DMS53 (cell line): ENCODE measurements at regions not wholly inside any gene's neighbourhood (a gene's known extent, or its start where the extent isn't known, plus 50 kb on each side); places are given as distances from the start of the nearest gene placed in this dataset.
"Not testable (repeated sequence)": the region's sequence is repeated elsewhere in the genome, so short reads cannot be mapped to it uniquely, and the experiment has no call there.

Source experiments
- DNase-seq: peaks from one replicate; lab custom pipeline; 2025; lab: John Stamatoyannopoulos, UW

DNA sequence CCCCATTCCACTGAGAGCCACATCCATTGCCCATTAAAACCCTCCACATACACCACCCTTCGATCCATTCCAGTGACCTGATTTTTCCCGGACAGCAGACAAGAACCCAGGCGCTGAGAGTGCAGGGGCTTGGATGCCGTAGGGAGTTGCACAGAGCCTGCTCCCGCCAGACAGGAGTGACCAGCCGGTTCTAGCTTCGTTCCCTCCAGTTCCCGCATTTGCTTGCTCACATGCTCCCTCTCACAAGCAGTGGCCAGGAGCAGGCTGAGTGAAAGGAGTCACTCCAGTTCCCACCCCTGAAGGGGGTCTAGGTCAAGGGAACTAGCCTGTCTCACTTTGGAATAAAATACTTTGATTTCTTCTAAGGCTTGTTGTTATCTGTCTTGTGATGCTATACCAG lies 119.5 kb downstream of the SKIDA1 start:
- no peak for DNase-seq

DNA sequence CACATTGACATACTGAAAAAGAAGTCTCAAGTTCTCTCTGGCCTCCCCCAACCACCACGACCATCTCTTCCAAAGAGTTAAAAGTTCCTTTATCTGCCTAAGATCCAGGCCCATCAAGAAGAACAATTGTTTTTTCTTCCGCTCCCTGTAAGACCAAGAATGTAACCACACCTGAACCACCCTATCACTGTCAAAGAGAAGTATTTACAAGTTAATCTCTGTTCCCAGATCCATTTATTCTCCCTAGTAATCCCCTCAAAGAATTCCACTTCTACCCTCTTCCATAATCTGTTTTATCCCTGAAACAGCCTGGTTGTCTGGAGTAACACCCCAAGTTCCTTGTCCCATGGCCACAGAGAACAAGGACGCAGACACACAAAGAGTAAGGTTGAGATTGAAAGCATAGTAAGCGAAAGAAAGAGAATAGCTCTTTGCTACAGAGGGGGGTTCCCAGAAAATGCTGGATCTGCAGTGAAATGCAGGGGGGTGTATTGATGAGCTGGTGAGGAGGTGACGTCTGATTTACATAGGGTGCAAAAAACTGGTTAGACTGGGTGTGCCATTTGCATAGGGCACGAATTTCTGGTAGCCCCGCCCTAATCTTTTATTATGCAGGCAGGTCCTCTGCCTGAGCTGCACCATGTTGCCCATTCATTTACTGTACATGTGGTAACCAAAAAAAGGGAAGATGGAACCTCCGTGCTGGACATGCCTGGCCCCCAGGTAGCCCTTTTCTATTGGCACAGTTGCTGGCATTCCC lies 122.0 kb downstream of the SKIDA1 start:
- no peak for DNase-seq

DNA sequence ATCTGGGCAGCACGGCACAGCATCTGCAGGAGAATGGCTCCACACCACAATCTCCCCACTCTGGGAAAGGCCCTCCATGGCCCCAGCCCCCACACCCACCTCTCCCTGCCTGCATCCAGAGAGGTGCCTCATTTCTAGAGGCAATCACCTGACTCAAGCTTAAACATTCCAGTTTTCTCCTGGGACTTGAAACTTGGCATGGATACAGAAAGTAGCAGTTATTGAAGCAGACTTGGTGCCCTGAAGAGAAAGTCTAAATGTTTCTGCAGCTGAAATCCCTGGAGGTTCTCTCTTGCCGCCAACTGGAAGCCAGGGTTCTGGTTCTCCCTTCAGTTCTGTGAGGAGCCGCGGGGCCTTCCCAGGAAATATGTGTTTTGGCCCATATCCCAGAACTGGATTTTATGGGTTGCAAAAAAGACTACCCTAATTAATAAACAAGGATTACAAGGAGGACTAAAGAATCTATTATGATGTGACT lies 122.8 kb downstream of the SKIDA1 start:
- DNase-seq, result no peak

DNA sequence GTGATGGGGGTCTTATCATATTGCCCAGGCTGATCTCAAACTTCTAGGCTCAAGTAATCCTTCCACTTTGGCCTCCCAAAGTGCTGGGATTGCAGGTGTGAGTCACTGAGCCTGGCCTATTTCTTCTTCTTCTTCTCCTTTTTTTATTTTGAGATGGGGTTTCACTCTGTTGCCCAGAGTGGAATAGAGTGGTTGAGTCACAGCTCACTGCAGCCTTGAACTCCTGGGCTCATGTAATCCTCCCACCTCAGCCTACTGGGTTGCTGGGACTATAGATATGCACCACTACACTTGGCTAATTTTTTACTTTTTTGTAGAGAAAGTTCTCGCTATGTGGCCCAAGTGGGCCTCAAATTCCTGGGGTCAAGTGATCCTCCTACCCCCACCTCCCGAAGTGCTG lies 124.3 kb downstream of the SKIDA1 start:
- DNase-seq, result no peak

DNA sequence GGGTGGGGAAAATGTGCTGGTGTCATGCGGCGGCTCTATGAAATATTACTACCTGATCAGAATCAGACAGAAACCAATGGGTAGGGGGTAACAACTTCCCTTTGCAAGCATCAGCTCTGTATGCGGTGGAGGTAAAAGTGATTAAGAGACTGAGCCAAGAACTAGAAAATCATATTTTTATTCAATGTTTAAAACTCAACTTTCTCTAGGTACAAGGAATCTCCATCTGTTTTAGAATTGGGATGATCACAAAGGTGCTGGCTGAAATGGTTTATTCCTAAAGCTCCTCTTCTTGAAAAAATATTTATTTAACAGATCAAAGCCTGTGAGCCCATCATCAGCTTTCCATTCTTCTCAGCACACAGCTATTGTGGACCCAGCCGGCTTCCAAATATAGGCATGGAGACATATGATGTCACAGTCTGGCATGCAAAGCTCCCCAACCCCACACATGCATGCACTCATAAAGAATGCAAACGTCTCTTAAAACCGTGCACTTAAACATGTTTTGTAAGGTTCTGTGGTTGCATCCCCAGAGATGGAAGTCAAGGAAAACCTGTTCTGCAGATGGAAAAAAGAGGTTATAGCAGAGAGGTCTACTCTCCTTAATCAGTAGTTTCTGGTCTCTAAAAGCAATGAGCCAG lies 126.0 kb downstream of the SKIDA1 start:
- peak; percentile 95 for DNase-seq

DNA sequence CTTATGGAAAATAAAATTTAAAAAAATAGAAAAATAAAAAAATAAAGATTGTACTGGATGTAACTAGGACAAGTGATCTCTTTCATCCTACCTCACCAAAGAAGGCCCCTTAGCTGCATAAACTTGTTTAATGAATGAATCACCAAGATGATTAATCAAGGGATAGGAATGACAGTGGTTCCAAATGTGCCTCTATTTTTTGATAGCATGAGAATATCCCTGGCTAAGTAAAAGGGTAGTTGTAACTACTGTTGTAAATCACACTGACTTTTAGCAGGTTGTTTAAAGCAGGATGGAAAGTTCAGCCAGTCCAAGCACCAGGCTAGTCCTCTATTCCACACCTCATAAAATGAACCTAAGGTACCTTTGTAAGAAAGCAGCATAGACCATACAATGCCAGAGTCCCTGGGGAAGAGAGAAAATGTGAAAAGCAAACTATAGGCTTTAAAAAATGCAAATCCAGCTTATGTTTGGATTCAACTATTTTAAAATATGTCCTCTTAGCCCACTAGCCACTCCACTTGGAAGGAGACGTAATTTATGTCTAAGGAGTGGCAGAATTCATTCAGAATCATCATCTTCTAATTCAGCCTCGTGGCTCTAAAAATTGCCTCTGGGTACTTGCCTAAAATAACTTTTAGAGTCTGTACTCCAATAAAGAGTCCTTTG lies 126.8 kb downstream of the SKIDA1 start:
- DNase-seq, result peak; percentile 52

DNA sequence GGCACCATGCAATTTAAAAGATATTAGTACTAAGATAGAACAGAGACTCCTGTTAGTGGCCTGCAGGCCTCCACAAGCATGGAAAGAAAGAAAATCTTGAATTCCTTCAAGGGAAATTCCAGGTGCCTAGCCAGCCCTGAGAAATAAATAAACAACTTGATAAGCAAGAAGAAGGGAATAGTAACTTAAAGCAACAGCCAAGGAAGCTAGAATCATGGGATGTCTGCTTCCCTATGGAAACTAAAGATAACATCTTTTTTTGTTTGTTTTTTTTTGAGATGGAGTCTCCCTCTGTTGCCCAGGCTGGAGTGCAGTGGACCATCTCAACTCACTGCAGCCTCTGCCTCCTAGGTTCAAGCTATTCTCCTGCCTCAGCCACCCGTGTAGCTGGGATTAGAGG lies 128.6 kb downstream of the SKIDA1 start:
- DNase-seq, result no peak

DNA sequence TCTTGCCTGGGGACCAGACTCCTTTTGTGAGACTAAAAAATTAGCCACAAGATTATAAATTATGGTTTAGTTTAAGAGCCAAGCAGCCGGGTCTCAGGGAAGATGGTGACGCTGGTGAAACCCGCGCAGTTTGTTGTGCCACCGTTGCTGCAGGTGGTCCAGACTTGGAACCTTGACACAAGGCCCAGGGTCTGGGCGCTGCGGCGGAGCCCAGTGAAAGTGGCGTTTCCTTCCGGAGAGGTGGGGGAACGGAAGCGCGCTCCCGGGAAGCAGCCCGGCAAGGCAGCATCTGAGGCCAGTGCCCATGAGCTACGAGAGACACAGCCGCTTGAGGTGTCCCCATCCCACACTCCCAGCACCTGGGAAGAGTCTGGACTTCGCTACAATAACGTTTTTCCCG lies 131.6 kb downstream of the SKIDA1 start:
- DNase-seq, result no peak

DNA sequence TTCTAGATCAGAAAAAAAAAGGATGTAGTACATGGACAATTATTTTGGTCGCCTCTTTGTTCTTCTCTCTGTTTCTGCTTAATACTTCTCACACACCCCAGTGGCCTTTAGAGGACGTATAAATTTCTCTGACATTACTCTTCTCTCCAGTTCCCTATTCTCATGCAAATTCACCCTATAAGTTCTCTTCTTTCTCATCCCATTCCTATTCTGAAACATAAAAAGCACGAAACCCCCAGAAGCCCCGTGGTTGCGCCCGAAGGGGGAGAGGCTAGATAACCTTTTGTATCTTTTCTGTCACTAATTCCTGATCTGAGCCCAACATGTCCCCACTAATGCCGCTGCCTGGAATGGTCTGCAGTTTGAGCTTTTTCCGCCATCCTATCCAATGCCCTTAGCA lies 136.9 kb downstream of the SKIDA1 start:
- no peak for DNase-seq

DNA sequence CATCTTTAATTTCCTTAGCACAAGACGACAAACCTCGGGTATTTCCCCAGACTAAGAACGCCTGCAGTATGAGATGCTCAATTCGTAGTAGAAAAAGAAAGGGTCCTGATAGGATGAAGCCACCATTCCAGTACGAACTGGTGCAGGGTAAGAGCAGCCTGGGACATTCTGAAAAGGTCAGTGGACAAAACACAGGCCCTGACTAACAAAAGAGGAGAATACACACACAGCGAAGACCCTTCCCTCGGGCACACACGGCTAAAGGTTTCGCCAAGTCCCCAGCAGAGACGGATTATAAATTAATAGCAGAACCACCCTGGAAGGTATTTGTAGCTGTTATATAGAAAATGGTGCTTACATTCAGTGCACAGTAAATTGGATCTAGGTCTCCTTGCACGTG lies 137.6 kb downstream of the SKIDA1 start:
- DNase-seq, result no peak

DNA sequence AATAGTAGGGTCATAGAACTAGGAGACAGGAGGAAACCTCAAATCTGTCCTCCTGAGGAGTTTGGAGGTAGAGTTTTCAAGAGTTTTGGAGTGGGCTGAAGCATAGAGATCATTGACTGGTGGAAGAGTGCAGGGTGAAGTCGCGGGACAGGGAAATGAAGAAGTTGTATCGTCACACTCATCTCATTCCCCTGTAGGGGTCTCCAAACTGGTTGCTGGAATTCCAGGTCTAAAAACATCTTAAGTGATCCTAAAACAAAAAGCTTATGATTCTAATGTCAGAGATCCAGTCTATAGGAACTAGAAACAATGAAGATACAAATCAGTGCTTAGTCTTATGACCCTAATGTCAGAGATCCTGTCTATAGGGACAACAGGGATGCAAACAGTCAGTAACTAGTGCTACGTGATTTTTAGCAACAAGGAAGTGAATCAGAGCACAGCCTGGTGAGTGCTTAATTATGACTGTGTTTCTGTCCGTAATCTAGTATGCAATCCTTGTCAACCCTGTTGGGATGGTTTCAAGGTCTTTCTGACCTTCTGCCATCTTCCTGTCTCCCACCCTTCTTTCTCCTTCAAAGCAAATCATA lies 139.4 kb downstream of the SKIDA1 start:
- DNase-seq, result no peak

DNA sequence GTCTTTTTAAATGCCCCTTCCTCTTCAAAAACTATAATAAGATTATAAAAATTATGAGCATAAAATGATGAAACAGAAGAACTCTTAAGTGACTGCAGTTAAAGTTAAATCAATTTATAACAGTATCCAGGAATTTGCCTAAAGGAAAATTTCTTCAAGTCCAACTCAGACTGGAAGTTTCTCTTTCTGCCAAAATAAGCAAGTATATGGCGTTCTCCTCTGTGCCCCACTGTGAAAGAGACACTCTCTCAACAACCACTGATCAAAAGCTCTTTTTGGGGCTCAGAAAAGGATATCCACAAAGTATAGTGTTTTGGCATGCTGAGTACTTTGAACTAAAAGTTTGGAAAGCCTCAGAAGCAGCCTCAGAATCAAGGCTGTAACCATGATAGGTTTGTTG lies 139.9 kb downstream of the SKIDA1 start:
- DNase-seq, result no peak

DNA sequence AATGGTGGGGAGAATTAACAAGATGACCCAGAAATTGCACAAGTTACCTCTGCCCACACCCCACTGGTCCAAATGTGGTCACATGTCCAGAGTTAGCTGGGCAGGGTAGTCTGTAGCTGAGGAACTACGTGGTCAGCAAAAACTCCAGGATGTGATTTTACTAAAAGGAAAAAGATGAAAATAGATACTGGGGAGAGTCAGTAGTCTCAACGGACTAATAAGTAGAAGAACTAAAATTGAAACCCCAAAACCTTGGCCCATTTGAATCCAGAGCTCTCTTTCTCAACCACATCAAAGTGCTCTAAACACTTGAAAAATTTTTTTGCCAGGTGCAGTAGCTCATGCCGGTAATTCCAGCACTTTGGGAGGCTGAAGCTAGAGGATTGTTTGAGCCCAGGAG lies 146.3 kb downstream of the SKIDA1 start:
- no peak for DNase-seq

DNA sequence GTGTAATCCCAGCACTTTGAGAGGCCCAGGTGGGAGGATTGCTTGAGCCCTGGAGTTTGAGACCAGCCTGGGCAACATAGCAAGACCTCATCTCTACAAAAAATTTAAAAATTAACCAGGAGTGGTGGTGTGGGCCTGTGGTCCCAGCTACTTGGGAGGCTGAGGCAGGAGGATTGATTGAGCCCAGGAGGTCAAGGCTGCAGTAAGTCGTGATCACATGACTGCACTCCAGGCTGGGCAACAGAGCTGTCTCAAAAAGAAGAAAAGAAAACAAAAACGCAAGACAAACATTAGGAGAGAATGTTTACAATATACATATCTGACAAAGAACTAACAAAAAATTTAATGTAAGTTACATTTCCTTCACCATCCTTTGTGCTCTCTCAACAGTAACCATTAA lies 150.2 kb downstream of the SKIDA1 start:
- not testable (repeated sequence) for DNase-seq

DNA sequence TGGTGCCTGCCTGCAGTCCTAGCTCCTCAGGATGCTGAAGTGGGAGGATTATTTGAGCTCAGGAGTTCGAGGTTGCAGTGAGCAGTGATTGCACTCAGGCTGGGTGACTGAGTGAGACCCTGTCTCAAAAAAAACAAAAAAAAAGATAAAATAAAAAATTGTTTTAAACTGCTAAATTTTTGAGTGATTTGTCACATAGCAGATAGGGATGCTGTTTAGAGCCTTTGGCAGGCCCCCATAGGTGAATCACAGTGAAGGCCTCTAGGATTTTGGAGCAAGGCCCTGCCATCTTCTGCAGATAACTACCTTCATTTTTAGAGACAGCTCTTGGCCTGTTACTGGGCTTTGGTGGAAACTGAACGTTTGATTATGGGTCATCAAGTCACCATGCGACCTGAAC lies 151.6 kb downstream of the SKIDA1 start:
- not testable (repeated sequence) for DNase-seq

DNA sequence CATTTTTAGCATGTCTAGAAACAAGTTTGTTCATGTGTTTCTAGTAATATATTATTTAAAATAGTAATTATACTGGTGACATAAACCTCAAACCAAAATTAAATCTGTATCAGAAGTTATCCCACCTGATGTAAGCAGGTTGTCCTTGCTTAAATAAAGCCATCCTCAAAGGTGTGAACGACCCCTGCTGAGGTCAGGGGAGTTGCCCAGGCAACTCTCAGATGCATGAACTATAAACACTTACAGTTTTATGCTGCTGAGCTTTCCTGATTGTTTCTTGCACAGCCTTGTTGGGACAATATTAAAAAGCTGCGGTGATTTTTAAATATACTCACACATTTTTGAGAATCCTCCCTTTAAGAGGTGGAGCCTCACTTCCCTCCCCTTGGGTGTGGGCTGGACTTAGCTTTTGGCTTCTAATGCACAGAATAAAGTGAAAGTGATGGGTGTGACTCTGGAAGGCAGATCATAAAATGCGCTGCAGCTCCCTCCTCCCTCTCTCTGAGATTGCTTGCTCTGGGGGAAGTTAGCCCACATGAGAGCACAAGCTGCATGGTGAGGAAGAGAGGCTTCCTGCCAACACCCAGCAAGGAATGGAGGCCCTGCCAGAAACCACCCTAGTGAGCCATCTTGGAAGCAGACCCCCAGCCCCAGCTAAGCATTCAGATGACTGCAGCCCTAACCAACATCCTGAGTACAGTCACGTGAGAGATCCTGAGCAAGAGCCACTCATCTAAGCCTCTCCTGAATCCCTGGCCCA lies 152.7 kb downstream of the SKIDA1 start:
- DNase-seq, result no peak

DNA sequence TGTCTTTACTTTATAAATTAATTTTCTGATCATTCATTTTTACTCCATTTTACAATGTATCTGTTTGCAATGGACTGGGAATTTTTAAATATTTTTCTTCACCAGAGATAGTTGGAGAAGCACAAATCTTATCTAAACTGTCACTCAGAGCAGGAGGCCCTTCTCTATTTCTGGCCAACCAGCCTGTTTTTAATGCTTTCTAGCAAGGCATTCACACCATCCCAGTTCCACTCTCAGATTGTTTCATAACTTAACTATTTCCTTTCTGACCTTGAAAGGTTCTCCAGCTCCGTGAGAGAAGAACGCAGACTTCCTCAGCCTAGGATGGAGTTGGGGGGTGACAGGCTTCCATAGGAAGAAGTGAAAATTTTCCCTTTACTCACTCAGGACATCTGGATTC lies 155.8 kb downstream of the SKIDA1 start:
- DNase-seq, result no peak

DNA sequence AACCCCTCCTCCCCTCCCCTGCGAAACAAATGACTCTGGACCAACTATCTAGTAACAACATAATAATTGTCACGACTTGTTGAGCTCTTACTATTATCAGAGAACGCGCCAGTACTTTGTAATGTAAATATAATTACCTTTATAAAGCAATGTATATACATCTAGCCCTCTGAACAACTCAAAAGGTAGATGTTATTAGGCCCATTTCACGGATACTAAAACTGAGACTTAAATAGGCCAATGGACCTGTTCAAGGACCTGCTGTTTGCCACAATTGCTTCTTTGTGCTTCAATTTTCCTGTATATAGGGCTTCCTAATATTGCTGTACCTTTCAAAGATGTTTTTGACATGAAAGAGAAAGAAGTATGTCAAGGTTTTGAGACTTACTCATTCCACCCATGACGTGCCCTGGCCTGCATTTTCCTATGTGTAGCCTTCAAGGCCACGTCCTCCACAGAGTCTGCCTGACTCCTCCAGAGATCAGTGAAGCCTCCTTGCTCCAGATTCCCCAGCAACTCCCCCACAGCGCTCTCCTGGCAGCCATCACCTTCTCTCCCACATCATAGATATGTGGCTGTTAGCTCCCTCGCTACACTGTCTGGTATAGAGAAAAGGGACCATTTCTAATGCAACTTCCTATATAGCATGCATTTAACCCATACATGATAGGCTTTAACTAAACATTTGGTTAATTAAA lies 156.6 kb downstream of the SKIDA1 start:
- DNase-seq, result no peak

DNA sequence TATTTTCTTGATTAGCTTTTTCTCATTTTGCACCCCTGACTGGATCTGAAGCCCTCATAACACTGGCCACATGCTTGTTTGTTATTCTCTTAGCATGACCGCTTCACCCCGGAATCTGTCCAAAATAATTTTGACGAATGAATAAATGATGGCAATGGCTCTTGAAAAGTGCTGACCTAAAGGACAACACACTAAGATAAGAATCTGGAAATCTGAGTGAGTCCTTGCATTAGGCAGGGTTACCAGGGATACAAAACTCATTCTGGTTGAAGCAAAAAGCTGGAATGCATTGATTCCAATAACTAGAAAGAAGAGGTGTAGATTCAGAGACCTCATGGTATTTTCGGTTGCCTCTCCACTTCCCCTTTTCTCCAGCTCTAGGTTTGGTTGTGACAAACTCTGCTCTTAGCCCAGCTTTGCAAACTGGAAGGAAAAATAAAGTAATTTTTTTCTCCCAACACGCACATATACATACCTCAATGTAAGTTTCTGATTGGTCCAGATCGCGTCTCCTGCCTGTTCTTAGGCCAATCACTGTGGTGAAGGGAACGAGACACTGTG lies 157.4 kb downstream of the SKIDA1 start:
- DNase-seq, result no peak

DNA sequence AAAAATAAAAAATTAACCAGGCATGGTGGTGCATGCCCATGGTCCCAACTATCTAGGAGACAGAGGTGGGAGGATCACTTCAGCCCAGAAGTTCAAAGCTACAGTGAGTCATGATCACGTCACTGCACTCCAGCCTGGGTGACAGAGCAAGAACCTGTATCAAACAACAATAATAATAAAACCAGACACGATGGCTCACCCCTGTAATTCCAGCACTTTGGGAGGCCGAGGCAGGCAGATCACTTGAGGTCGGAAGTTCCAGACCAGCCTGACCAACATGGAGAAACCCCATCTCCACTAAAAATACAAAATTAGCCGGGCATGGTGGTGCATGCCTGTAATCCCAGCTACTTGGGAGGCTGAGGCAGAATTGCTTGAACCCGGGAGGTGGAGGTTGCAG lies 159.4 kb downstream of the SKIDA1 start:
- peak; percentile 41 for DNase-seq
